ENCODE measurements at regions not wholly inside any gene's neighbourhood (a gene's known extent, or its start where the extent isn't known, plus 50 kb on each side); places are given as distances from the start of the nearest gene placed in this dataset.

DNA sequence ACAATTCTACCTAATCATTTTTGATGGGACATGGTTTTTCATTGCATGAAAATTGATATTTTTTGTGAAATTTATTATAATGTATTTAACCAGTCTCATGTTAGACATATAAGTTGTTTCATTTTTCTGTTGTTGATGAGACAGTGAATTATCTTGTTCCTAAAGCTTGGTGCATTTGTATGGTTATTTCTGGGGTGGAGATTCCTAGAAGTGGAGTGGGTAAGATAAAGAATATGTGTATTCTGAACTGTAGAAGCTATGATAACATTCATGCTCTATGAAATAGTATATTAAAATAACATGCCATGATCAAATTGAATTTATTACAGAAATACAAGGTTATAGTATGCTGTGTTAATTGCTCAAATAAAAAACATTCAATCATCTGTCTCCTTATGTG is 69.2 kb downstream of the BOLA3 start:
- TF ChIP-seq POLR2A (IDR thresholded peaks at IDR 0.05) (no peak), EP300 (IDR thresholded peaks at IDR 0.05) (no peak), CTCF (IDR thresholded peaks at IDR 0.05) (no peak), POLR2AphosphoS5 (IDR thresholded peaks at IDR 0.05) (no peak)
- Histone ChIP-seq H3K36me3 (peaks cover 25% of the 10 kb centered on the region), H3K9me3 (no peaks in the 10 kb centered on the region), H3K27me3 (no peaks in the 10 kb centered on the region), H3K4me3 (no peak overlapping the region), H3K27ac (no peak overlapping the region), H3K4me1 (peaks cover 4% of the 10 kb centered on the region)
- DNase-seq (ENCODE audit: low spot score in 2 of 2) = no peak

DNA sequence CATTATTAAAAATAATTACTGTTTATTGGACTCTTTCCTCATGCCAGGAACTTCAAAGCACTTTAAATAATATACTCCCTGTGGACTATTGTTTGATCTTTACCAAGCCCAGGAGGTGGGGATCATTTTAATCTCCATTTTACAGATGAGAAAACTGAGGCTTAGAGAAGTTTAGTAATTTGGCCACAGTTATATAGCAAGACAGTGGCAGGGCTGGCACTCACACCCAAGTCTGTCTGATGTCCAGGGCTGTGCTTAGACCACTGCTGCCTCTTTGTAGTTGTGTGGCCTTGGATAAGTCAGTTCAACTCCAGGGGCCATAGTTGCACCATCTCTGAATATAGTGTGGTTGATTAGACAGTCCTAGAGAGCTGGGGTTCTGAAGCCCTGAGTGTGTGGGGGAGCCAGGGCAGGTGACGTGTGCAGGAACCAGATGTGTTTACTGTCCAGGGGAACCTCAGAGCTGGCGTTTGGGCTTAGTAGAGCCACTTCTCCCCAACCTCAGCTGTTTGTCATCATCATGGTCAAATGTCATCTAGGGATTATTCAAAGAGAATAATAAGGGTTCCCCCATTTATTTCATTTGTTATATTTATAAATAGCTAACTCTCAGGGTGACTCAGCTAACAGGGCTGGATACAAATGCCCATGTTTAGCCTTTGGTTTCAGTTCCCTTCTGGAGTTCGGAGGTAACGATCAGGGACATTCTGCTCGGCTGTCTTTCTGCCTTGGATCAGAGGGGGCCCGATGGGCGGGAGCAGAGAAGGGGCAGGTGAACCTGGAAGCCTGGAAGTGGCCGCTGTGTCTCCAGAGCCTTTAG is 68.0 kb downstream of the BOLA3 start:
- Histone ChIP-seq H3K27ac (no peak overlapping the region), H3K27me3 (no peaks in the 10 kb centered on the region), H3K36me3 (peaks cover 34% of the 10 kb centered on the region), H3K4me3 (no peak overlapping the region), H3K9me3 (no peaks in the 10 kb centered on the region), H3K4me1 (peaks cover 4% of the 10 kb centered on the region)
- DNase-seq (ENCODE audit: low spot score in 2 of 2) = no peak
- 83% methylated on average over 8 of the region's 8 CpGs for WGBS
- TF ChIP-seq EP300 (IDR thresholded peaks at IDR 0.05) (no peak), POLR2AphosphoS5 (IDR thresholded peaks at IDR 0.05) (no peak), POLR2A (IDR thresholded peaks at IDR 0.05) (no peak), CTCF (IDR thresholded peaks at IDR 0.05) (no peak)

GRCh38 chr2:74080346-74080745 is 67.4 kb downstream of the BOLA3 start:
- TF ChIP-seq EP300 (IDR thresholded peaks at IDR 0.05) (no peak), POLR2A (IDR thresholded peaks at IDR 0.05) (no peak), CTCF (IDR thresholded peaks at IDR 0.05) (no peak), POLR2AphosphoS5 (IDR thresholded peaks at IDR 0.05) (no peak)
- Histone ChIP-seq H3K4me3 (no peak overlapping the region), H3K27ac (no peak overlapping the region), H3K36me3 (peaks cover 34% of the 10 kb centered on the region), H3K4me1 (peaks cover 4% of the 10 kb centered on the region), H3K27me3 (no peaks in the 10 kb centered on the region), H3K9me3 (no peaks in the 10 kb centered on the region)
- 78% methylated on average over 10 of the region's 10 CpGs for WGBS
- DNase-seq (ENCODE audit: low spot score in 2 of 2) = no peak

DNA sequence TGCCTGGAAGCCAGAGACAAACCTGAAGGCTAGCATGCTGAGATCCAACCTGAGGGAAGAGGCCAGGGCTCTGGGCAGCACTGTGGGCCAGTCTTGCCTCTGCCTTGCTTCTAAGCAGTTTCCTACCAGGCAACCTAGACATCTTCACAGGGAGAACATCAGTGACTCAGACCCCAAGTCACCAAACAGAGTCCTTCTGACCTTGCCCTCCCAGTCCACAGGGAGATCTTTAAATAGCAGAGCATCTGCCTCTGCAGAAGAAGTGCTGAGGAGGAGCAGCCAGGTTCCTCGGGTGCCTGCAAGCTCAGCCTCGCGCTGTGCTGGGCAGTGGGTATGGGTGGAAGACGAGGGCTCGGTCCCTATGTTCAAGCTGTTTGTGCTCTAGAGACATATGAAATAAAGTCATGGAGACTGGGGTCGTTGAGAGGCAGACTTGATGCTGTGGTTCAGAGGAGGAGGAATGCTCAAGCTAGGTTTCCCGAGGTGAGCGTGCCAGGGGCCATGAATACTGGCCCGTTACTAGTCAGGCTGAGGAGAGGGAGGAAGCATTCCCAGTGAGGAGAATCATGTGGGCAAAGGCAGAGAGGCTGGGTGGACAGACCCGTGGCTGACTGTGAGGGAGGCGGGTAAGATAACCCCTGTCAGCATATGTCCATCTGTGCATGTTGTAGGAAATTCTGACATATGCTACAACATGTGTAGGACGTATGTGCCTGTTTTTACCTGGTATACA is 66.5 kb downstream of the BOLA3 start:
- no peak overlapping the region for H3K27ac ChIP-seq
- DNase-seq (ENCODE audit: low spot score in 2 of 2) = no peak
- no peaks in the 10 kb centered on the region for H3K4me1 ChIP-seq
- no peaks in the 10 kb centered on the region for H3K27me3 ChIP-seq
- H3K36me3 ChIP-seq = peaks cover 40% of the 10 kb centered on the region
- H3K9me3 ChIP-seq = no peaks in the 10 kb centered on the region
- WGBS = 88% methylated on average over 12 of the region's 12 CpGs
- no peak for TF ChIP-seq EP300 (IDR thresholded peaks at IDR 0.05)
- no peak for TF ChIP-seq CTCF (IDR thresholded peaks at IDR 0.05)
- no peak for TF ChIP-seq POLR2A (IDR thresholded peaks at IDR 0.05)
- no peak for TF ChIP-seq POLR2AphosphoS5 (IDR thresholded peaks at IDR 0.05)
- no peak overlapping the region for H3K4me3 ChIP-seq

- WGBS = 94% methylated on average over 2 of the region's 2 CpGs
- H3K36me3 ChIP-seq = peaks cover 40% of the 10 kb centered on the region
- TF ChIP-seq CTCF (IDR thresholded peaks at IDR 0.05) = no peak
- TF ChIP-seq POLR2A (IDR thresholded peaks at IDR 0.05) = no peak
- no peak for TF ChIP-seq EP300 (IDR thresholded peaks at IDR 0.05)
- no peak for TF ChIP-seq POLR2AphosphoS5 (IDR thresholded peaks at IDR 0.05)
- H3K4me3 ChIP-seq = no peak overlapping the region
- no peaks in the 10 kb centered on the region for H3K4me1 ChIP-seq
- H3K27me3 ChIP-seq = no peaks in the 10 kb centered on the region
- no peak overlapping the region for H3K27ac ChIP-seq
- DNase-seq (ENCODE audit: low spot score in 2 of 2) = no peak
- no peaks in the 10 kb centered on the region for H3K9me3 ChIP-seq
Measured at GRCh38 chr2:74081763-74082110, 66.0 kb downstream of the BOLA3 start.
